ENCODE measurements at regions not wholly inside any gene's neighbourhood (a gene's known extent, or its start where the extent isn't known, plus 50 kb on each side); places are given as distances from the start of the nearest gene placed in this dataset.
A peak's percentile ranks its signal among the peaks of the same experiment; 100 is the strongest.

DNA sequence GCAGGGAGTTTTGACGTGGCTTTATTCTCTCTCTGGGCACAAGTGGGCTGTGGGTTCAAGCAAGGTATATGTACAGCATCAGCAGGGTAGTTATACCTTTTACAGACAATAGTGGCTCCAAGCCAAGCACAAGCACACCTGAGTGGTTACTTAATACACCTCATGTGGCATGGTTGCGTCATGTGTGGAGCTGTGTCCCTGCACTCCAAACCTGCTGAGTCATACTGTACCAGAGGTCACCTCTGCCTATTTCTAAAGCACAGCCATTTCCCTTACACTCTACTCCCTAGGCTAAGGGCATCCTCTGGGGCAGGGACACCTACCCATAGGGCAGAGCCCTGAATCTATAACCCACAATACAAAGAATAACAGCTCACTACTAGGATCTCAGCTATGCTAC, 147.3 kb downstream of the OSTF1 start:
- CTCF ChIA-PET = no interaction called here
- DNase-seq (peak; percentile 18), ATAC-seq (ENCODE audit: low read depth) (no peak)
- no peaks in the 10 kb centered on the region for H3K36me3 ChIP-seq (replicated peaks in 1 of 2; ENCODE audit: control extremely low read depth in 1 of 2, control insufficient read depth in 1 of 2, extremely low read depth in 1 of 2, insufficient read depth in 2 of 2, low read length in 1 of 2)
- H3K9me3 ChIP-seq (ENCODE audit: control extremely low read depth in 1 of 3, control insufficient read depth in 2 of 3, insufficient read depth in 1 of 3, low read length in 2 of 3) = peaks cover 0 to 40% (median 13%) of the 10 kb centered on the region in 3 donors
- H4K20me1 ChIP-seq (ENCODE audit: control insufficient read depth, insufficient read depth, low read length, poor library complexity, severe bottlenecking) = no peaks in the 10 kb centered on the region
- no peaks in the 10 kb centered on the region for H3K27me3 ChIP-seq (replicated peaks in 1 of 4; ENCODE audit: control extremely low read depth in 1 of 4, control insufficient read depth in 3 of 4, insufficient read depth in 4 of 4, low read length in 3 of 4)
- H2AFZ ChIP-seq (ENCODE audit: insufficient read depth, low read depth, low read length, poor library complexity, severe bottlenecking) = no peak overlapping the region
- POLR2A ChIA-PET = no interaction called here
- Mint-ChIP-seq H3K9me3 (ENCODE audit: insufficient read depth) (peaks cover 5% of the 10 kb centered on the region), H3K4me3 (no peak overlapping the region), H3K4me1 (no peaks in the 10 kb centered on the region), H3K27me3 (no peaks in the 10 kb centered on the region), H3K27ac (no peak overlapping the region)
- H3K4me2 ChIP-seq (replicated peaks; ENCODE audit: low read depth, low read length, poor library complexity, severe bottlenecking) = no peak overlapping the region
- H3K4me1 ChIP-seq (ENCODE audit: control insufficient read depth in 2 of 2, insufficient read depth in 2 of 2, low read length in 2 of 2) = no peaks in the 10 kb centered on the region
- H3K9ac ChIP-seq (ENCODE audit: low read length) = no peak overlapping the region
- intact Hi-C loops (cut with micrococcal nuclease) = no loop called here
- H3K79me2 ChIP-seq (ENCODE audit: control insufficient read depth, insufficient read depth, low read length) = no peaks in the 10 kb centered on the region
- TF ChIP-seq, protein P1, sequence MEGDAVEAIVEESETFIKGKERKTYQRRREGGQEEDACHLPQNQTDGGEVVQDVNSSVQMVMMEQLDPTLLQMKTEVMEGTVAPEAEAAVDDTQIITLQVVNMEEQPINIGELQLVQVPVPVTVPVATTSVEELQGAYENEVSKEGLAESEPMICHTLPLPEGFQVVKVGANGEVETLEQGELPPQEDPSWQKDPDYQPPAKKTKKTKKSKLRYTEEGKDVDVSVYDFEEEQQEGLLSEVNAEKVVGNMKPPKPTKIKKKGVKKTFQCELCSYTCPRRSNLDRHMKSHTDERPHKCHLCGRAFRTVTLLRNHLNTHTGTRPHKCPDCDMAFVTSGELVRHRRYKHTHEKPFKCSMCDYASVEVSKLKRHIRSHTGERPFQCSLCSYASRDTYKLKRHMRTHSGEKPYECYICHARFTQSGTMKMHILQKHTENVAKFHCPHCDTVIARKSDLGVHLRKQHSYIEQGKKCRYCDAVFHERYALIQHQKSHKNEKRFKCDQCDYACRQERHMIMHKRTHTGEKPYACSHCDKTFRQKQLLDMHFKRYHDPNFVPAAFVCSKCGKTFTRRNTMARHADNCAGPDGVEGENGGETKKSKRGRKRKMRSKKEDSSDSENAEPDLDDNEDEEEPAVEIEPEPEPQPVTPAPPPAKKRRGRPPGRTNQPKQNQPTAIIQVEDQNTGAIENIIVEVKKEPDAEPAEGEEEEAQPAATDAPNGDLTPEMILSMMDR (IDR thresholded peaks at IDR 0.05) = no peak
- TF ChIP-seq EZH2 (IDR thresholded peaks at IDR 0.05; ENCODE audit: borderline replicate concordance, insufficient read depth, low read depth, low read length, poor library complexity, severe bottlenecking) = no peak
- 100% methylated on average over 1 of the region's 2 CpGs for WGBS (ENCODE audit: insufficient coverage)
- no peak overlapping the region for H3K4me3 ChIP-seq (ENCODE audit: control extremely low read depth in 1 of 5, extremely low read depth in 1 of 5, insufficient read depth in 1 of 5, low read depth in 2 of 5, low read length in 4 of 5)
- no peak overlapping the region for H3K27ac ChIP-seq (ENCODE audit: low read length in 2 of 2)

DNA sequence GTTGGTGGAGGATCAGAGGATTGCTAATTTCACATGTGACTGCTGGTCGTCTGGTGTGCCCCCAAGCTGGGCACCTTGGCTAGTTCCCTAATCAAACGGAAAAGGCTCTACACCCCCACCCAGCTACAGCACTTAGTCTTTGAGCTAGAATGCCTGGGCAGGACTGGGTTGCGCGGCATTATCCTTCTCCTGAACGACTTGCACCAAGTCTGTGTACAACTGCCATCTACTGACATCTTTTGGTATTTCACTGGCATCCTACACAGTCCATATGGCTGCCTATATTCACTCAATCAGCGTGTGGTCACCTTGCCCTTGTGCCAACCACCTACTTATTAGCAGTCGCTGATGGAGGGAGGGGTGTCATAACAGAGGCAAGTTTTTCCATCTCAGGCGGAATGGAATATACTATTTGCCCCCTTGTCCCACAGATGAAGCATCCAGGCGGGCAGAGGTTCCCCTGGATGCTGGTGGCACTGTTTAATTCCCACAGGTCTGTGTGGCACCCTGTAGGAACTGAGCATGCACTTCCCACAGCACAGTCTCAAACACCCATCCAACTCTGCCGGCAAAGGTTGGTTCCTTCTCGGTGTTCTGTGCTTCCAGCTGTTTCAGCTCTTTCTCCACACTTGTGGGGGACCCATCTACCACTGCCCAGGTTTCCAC, 150.1 kb downstream of the OSTF1 start:
- Histone ChIP-seq H3K4me1 (ENCODE audit: control insufficient read depth in 2 of 2, insufficient read depth in 2 of 2, low read length in 2 of 2) (no peaks in the 10 kb centered on the region), H3K9me3 (ENCODE audit: control extremely low read depth in 1 of 3, control insufficient read depth in 2 of 3, insufficient read depth in 1 of 3, low read length in 2 of 3) (peaks cover 0 to 40% (median 13%) of the 10 kb centered on the region in 3 donors), H3K4me3 (ENCODE audit: control extremely low read depth in 1 of 5, extremely low read depth in 1 of 5, insufficient read depth in 1 of 5, low read depth in 2 of 5, low read length in 4 of 5) (no peak overlapping the region), H3K79me2 (ENCODE audit: control insufficient read depth, insufficient read depth, low read length) (no peaks in the 10 kb centered on the region), H3K27me3 (replicated peaks in 1 of 4; ENCODE audit: control extremely low read depth in 1 of 4, control insufficient read depth in 3 of 4, insufficient read depth in 4 of 4, low read length in 3 of 4) (no peaks in the 10 kb centered on the region), H4K20me1 (ENCODE audit: control insufficient read depth, insufficient read depth, low read length, poor library complexity, severe bottlenecking) (no peaks in the 10 kb centered on the region), H3K27ac (ENCODE audit: low read length in 2 of 2) (no peak overlapping the region), H2AFZ (ENCODE audit: insufficient read depth, low read depth, low read length, poor library complexity, severe bottlenecking) (no peak overlapping the region), H3K9ac (ENCODE audit: low read length) (no peak overlapping the region), H3K4me2 (replicated peaks; ENCODE audit: low read depth, low read length, poor library complexity, severe bottlenecking) (no peak overlapping the region), H3K36me3 (replicated peaks in 1 of 2; ENCODE audit: control extremely low read depth in 1 of 2, control insufficient read depth in 1 of 2, extremely low read depth in 1 of 2, insufficient read depth in 2 of 2, low read length in 1 of 2) (no peaks in the 10 kb centered on the region)
- H3K27ac Mint-ChIP-seq = no peak overlapping the region
- H3K9me3 Mint-ChIP-seq (ENCODE audit: insufficient read depth) = peaks cover 5% of the 10 kb centered on the region
- no peak for TF ChIP-seq EZH2 (IDR thresholded peaks at IDR 0.05; ENCODE audit: borderline replicate concordance, insufficient read depth, low read depth, low read length, poor library complexity, severe bottlenecking)
- TF ChIP-seq, protein P1 (IDR thresholded peaks at IDR 0.05) = peak; percentile 34
- POLR2A ChIA-PET = no interaction called here
- CTCF ChIA-PET = interaction anchor here (0.7 to 1.0 kb wide), 2 partner anchors 9 to 15 kb away, joined by 3 to 5 read pairs; no protein-coding TSS in a partner anchor
- H3K27me3 Mint-ChIP-seq = no peaks in the 10 kb centered on the region
- 81% methylated on average over 8 of the region's 11 CpGs for WGBS (ENCODE audit: insufficient coverage)
- H3K4me1 Mint-ChIP-seq = no peaks in the 10 kb centered on the region
- ATAC-seq (ENCODE audit: low read depth) = peak; percentile 24
- DNase-seq = peak; percentile 22
- intact Hi-C loops (cut with micrococcal nuclease) = no loop called here
- H3K4me3 Mint-ChIP-seq = no peak overlapping the region

Data from B cell (primary cell).